HCT116 (cell line): ENCODE measurements at regions not wholly inside any gene's neighbourhood (a gene's known extent, or its start where the extent isn't known, plus 50 kb on each side); places are given as distances from the start of the nearest gene placed in this dataset.

Experiments used
- ATAC-seq: fragments of 200-7000 bp; cut with Tn5 transposase; 2 replicates; pipeline ENCODE4 v1.9.1; 2020; ENCODE audit warnings: mild to moderate bottlenecking, moderate library complexity
- BruUV-seq: library from RNA; stranded (reverse); fragments of 400-500 nt; replicated peaks from 2 replicates; lab custom pipeline; 2021; lab: Mats Ljungman, UMichigan
- CTCF ChIA-PET: fragments of 300-600 bp; sonication (Branson Sonifier 250); formaldehyde crosslinking; loops from one replicate; lab custom pipeline; 2021; ENCODE audit warnings: antibody characterized with exemption; lab: Charles Lee
- POLR2A ChIA-PET: fragments of 300-600, 350-600 bp; sonication (Branson Sonifier 250); formaldehyde crosslinking; loops from one replicate; lab custom pipeline; 2021; ENCODE audit warnings: antibody characterized with exemption; lab: Charles Lee
- RAD21 ChIA-PET, 2 experiments: fragments of 300-600 bp; sonication (Branson Sonifier 250); formaldehyde crosslinking; loops; one replicate each; lab custom pipeline; 2023; ENCODE audit warnings: low total read pairs in 2 of 2; ENCODE audit not compliant: uncharacterized antibody in 2 of 2, unreplicated experiment in 2 of 2, low non-redundant PET in 1 of 2; lab: Charles Lee
- DNase-seq: peaks from one replicate; pipeline ENCODE4 v3.0.0-alpha.2; 2010; ENCODE audit warnings: low read depth, low spot score
- H2AFZ ChIP-seq: fragments of 200-600 bp; shearing (Covaris generic), sonication (generic); 2 replicates; pipeline ENCODE4 v1.6.1; 2017; ENCODE audit warnings: low read depth, mixed run types, mixed read lengths, antibody characterized with exemption, low read length; ENCODE audit not compliant: poor library complexity, severe bottlenecking
- H3K27ac ChIP-seq: 2 replicates; pipeline ENCODE4 v1.5.1; 2012; ENCODE audit warnings: low read depth, low read length
- H3K27me3 ChIP-seq: fragments of 200-600 bp; sonication (generic); 2 replicates; pipeline ENCODE4 v1.6.1; 2016; ENCODE audit warnings: mixed run types, low read length, mixed read lengths; ENCODE audit not compliant: insufficient read depth
- H3K36me3 ChIP-seq, 2 experiments: fragments of 200-500 bp in 1 of 2; fragments of 200-600 bp in 1 of 2; sonication (Bioruptor generic) in 1 of 2; sonication (generic) in 1 of 2; 2 replicates each; pipeline versions ENCODE4 v1.5.1 to v1.6.1; 2014 to 2016; ENCODE audit warnings: low read length in 2 of 2, inconsistent platforms in 1 of 2, mixed read lengths in 1 of 2, mixed run types in 1 of 2; ENCODE audit not compliant: insufficient read depth in 2 of 2, control insufficient read depth in 1 of 2
- H3K4me1 ChIP-seq, 2 experiments: fragments of 200-600 bp in 1 of 2; sonication (generic) in 1 of 2; 2 replicates each; pipeline versions ENCODE4 v1.5.1 to v1.6.1; 2012 to 2017; ENCODE audit warnings: low read length in 2 of 2, inconsistent platforms in 1 of 2, mild to moderate bottlenecking in 1 of 2, mixed read lengths in 1 of 2, mixed run types in 1 of 2, moderate library complexity in 1 of 2; ENCODE audit not compliant: insufficient read depth in 2 of 2, control insufficient read depth in 1 of 2
- H3K4me2 ChIP-seq: fragments of 200-600 bp; sonication (generic); 2 replicates; pipeline ENCODE4 v1.6.1; 2017; ENCODE audit warnings: mixed run types, low read length, mixed read lengths
- H3K4me3 ChIP-seq, 2 experiments: fragments of 200-600 bp in 1 of 2; sonication (generic) in 1 of 2; replicated peaks in 1 of 2; 2 replicates each; pipeline ENCODE4 v1.5.1; 2011 to 2016; ENCODE audit warnings: low read length in 2 of 2, control low read depth in 1 of 2, low read depth in 1 of 2, mild to moderate bottlenecking in 1 of 2, mixed read lengths in 1 of 2, mixed run types in 1 of 2
- H3K79me2 ChIP-seq: fragments of 200-600 bp; sonication (generic); 2 replicates; pipeline ENCODE4 v1.6.1; 2017; ENCODE audit warnings: mild to moderate bottlenecking, mixed run types, low read length, moderate library complexity, mixed read lengths; ENCODE audit not compliant: insufficient read depth
- H3K9ac ChIP-seq: fragments of 200-600 bp; sonication (generic); 2 replicates; pipeline ENCODE4 v1.6.1; 2016; ENCODE audit warnings: low read length, mixed read lengths
- H3K9me2 ChIP-seq: fragments of 200-600 bp; sonication (generic), shearing (Covaris generic); 2 replicates; pipeline ENCODE4 v1.6.1; 2017; ENCODE audit warnings: mixed run types, mild to moderate bottlenecking, moderate library complexity; ENCODE audit not compliant: insufficient read depth
- H3K9me3 ChIP-seq, 2 experiments: fragments of 200-500 bp in 1 of 2; fragments of 200-600 bp in 1 of 2; sonication (Bioruptor generic) in 1 of 2; sonication (generic) in 1 of 2; 2 replicates each; pipeline ENCODE4 v1.6.1; 2014 to 2017; ENCODE audit warnings: low read length in 2 of 2, mixed read lengths in 2 of 2, inconsistent platforms in 1 of 2, low read depth in 1 of 2, mild to moderate bottlenecking in 1 of 2, mixed run types in 1 of 2, moderate library complexity in 1 of 2; ENCODE audit not compliant: control insufficient read depth in 1 of 2, insufficient read depth in 1 of 2
- H4K20me1 ChIP-seq: fragments of 200-600 bp; sonication (generic), shearing (Covaris generic); 2 replicates; pipeline ENCODE4 v1.6.1; 2017; ENCODE audit warnings: mixed run types, mild to moderate bottlenecking, moderate library complexity; ENCODE audit not compliant: insufficient read depth
- CBX3 ChIP-seq: IDR thresholded peaks from 2 replicates; pipeline ENCODE4 v1.6.1; 2012; ENCODE audit warnings: low read depth
- CEBPB ChIP-seq: IDR thresholded peaks from 2 replicates; pipeline ENCODE4 v1.6.1; 2012; ENCODE audit warnings: low read depth
- EGR1 ChIP-seq: IDR thresholded peaks from 2 replicates; pipeline ENCODE4 v1.6.1; 2012; ENCODE audit warnings: low read depth
- ELF1 ChIP-seq: IDR thresholded peaks from 2 replicates; pipeline ENCODE4 v1.6.1; 2012; ENCODE audit warnings: low read depth, borderline replicate concordance
- EZH2phosphoT487 ChIP-seq: fragments of 200-600 bp; IDR thresholded peaks from 2 replicates; pipeline ENCODE4 v1.6.1; 2018; ENCODE audit warnings: antibody characterized with exemption, borderline replicate concordance
- POLR2AphosphoS5 ChIP-seq: IDR thresholded peaks from 2 replicates; pipeline ENCODE4 v1.6.1; 2011; ENCODE audit warnings: mild to moderate bottlenecking, low read depth, low read length, moderate library complexity
- SIN3A ChIP-seq: IDR thresholded peaks from 2 replicates; pipeline ENCODE4 v1.6.1; 2012; ENCODE audit warnings: low read depth
- SP1 ChIP-seq: IDR thresholded peaks from 2 replicates; pipeline ENCODE4 v1.6.1; 2012; ENCODE audit warnings: low read depth
- SRF ChIP-seq: IDR thresholded peaks from 2 replicates; pipeline ENCODE4 v1.6.1; 2012; ENCODE audit warnings: low read depth
- TCF7L2 ChIP-seq: IDR thresholded peaks from 2 replicates; pipeline ENCODE4 v1.7.0; 2011; ENCODE audit warnings: borderline replicate concordance, inconsistent platforms; ENCODE audit not compliant: insufficient read depth, insufficient read length; ENCODE audit errors: extremely low read depth
- ZFX ChIP-seq: fragments of 450-650 bp; IDR thresholded peaks from 2 replicates; pipeline ENCODE4 v1.6.1; 2017
- intact Hi-C: fragments of 100-400 bp; cut with micrococcal nuclease; formaldehyde crosslinking; loops from 2 replicates; pipeline ENCODE4 v1.10.0; 2022
- TF ChIP-seq, protein P1 (sequence below): IDR thresholded peaks from 2 replicates; pipeline ENCODE4 v1.6.1; 2012; ENCODE audit warnings: low read depth
- TF ChIP-seq, protein P2 (sequence below): IDR thresholded peaks from 2 replicates; pipeline ENCODE4 v1.6.1; 2012
- TF ChIP-seq, protein P3 (sequence below): IDR thresholded peaks from 2 replicates; pipeline ENCODE4 v1.6.1; 2012
- TF ChIP-seq, protein P4 (sequence below): IDR thresholded peaks from 2 replicates; pipeline ENCODE4 v1.6.1; 2011; ENCODE audit warnings: mild to moderate bottlenecking, low read length, moderate library complexity; ENCODE audit not compliant: insufficient replicate concordance; ENCODE audit errors: extremely low read depth

DNA sequence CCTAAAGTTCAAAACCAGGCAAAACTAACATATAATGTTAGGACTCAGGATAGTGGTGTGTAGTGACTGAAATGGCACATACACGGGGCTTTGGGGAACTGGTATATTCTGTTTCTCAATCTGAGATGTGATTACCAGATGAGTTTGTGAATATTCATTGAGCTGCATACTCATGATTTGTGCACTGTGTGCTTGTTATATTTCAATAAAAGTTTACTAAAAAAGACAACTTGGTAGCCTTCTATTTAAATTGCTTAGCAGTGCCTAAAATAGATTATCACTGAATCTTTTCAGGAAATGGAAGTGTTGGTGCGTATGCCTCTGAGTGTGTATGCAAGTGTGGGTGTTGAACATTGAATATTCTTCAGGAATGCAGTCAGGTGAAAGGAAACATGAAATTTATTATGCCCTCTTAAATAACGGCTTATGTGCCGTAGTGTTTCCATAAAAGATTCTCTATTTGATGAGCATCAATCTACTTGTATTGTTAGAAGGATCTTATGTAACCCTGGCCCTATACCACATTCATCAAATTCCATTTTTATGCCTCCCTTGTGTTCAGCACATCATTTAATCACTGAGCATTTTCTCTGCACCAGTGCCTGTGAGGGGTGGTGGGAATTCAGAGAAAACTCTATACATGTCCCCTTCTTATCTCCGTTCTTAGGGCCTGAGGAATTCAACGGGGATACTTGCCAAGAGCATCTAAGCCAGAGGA is 82.6 kb upstream of the AUTS2 start:
- no peak overlapping the region for H3K9ac ChIP-seq
- H3K27ac ChIP-seq: no peak overlapping the region
- H3K36me3 ChIP-seq: no peaks in the 10 kb centered on the region
- H3K9me3 ChIP-seq: peaks cover 3 to 9% of the 10 kb centered on the region in 2 experiments; a peak in 2 of 4 replicates
- ChIA-PET RAD21 (interaction anchor here in 1 of 2 experiments (0.7 kb wide), 1 partner anchor 15 kb away, joined by 3 read pairs; no protein-coding TSS in a partner anchor), POLR2A (no interaction called here), CTCF (no interaction called here)
- H3K4me3 ChIP-seq: no peak overlapping the region
- H3K4me1 ChIP-seq: no peaks in the 10 kb centered on the region
- no peak overlapping the region for H2AFZ ChIP-seq
- no peak for DNase-seq
- no TSS peak for BruUV-seq
- H3K79me2 ChIP-seq: no peaks in the 10 kb centered on the region
- ATAC-seq: no peak
- no peaks in the 10 kb centered on the region for H3K27me3 ChIP-seq
- H4K20me1 ChIP-seq: no peaks in the 10 kb centered on the region
- no peaks in the 10 kb centered on the region for H3K9me2 ChIP-seq
- no peak overlapping the region for H3K4me2 ChIP-seq
- TF ChIP-seq, protein P1, sequence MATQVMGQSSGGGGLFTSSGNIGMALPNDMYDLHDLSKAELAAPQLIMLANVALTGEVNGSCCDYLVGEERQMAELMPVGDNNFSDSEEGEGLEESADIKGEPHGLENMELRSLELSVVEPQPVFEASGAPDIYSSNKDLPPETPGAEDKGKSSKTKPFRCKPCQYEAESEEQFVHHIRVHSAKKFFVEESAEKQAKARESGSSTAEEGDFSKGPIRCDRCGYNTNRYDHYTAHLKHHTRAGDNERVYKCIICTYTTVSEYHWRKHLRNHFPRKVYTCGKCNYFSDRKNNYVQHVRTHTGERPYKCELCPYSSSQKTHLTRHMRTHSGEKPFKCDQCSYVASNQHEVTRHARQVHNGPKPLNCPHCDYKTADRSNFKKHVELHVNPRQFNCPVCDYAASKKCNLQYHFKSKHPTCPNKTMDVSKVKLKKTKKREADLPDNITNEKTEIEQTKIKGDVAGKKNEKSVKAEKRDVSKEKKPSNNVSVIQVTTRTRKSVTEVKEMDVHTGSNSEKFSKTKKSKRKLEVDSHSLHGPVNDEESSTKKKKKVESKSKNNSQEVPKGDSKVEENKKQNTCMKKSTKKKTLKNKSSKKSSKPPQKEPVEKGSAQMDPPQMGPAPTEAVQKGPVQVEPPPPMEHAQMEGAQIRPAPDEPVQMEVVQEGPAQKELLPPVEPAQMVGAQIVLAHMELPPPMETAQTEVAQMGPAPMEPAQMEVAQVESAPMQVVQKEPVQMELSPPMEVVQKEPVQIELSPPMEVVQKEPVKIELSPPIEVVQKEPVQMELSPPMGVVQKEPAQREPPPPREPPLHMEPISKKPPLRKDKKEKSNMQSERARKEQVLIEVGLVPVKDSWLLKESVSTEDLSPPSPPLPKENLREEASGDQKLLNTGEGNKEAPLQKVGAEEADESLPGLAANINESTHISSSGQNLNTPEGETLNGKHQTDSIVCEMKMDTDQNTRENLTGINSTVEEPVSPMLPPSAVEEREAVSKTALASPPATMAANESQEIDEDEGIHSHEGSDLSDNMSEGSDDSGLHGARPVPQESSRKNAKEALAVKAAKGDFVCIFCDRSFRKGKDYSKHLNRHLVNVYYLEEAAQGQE: no peak
- TF ChIP-seq, protein P2, sequence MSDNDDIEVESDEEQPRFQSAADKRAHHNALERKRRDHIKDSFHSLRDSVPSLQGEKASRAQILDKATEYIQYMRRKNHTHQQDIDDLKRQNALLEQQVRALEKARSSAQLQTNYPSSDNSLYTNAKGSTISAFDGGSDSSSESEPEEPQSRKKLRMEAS: no peak
- TF ChIP-seq SP1 (no peak), ELF1 (no peak), EZH2phosphoT487 (no peak), SRF (no peak), TCF7L2 (no peak), EGR1 (no peak), CBX3 (no peak), POLR2AphosphoS5 (no peak), ZFX (no peak), CEBPB (no peak), SIN3A (no peak)
- TF ChIP-seq, protein P3, sequence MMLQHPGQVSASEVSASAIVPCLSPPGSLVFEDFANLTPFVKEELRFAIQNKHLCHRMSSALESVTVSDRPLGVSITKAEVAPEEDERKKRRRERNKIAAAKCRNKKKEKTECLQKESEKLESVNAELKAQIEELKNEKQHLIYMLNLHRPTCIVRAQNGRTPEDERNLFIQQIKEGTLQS: no peak
- TF ChIP-seq, protein P4, sequence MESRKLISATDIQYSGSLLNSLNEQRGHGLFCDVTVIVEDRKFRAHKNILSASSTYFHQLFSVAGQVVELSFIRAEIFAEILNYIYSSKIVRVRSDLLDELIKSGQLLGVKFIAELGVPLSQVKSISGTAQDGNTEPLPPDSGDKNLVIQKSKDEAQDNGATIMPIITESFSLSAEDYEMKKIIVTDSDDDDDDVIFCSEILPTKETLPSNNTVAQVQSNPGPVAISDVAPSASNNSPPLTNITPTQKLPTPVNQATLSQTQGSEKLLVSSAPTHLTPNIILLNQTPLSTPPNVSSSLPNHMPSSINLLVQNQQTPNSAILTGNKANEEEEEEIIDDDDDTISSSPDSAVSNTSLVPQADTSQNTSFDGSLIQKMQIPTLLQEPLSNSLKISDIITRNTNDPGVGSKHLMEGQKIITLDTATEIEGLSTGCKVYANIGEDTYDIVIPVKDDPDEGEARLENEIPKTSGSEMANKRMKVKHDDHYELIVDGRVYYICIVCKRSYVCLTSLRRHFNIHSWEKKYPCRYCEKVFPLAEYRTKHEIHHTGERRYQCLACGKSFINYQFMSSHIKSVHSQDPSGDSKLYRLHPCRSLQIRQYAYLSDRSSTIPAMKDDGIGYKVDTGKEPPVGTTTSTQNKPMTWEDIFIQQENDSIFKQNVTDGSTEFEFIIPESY: no peak
- TF ChIP-seq, all 23 proteins: peak for 0
- intact Hi-C loops: no loop called here
